CD4-positive, alpha-beta T cell treated with Interferon alpha-2 for 1 hour (primary cell): ENCODE measurements at regions not wholly inside any gene's neighbourhood (a gene's known extent, or its start where the extent isn't known, plus 50 kb on each side); places are given as distances from the start of the nearest gene placed in this dataset.
"Not testable (repeated sequence)": the region's sequence is repeated elsewhere in the genome, so short reads cannot be mapped to it uniquely, and the experiment has no call there.

ENCODE experiments used
- DNase-seq, 2 donors: peaks; one replicate each; pipeline ENCODE4 v3.0.0-alpha.2; 2020 to 2022

GRCh38 chr4:8972635-8973034 lies 101.0 kb upstream of the HMX1 start:
- not testable (repeated sequence) for DNase-seq

GRCh38 chr4:8965896-8966295 lies 94.3 kb upstream of the HMX1 start:
- DNase-seq, result not testable (repeated sequence)

- not testable (repeated sequence) for DNase-seq
These were observed 92.7 kb upstream of the HMX1 start for GRCh38 chr4:8964201-8964788.

GRCh38 chr4:8963533-8963932 lies 91.9 kb upstream of the HMX1 start:
- DNase-seq, result not testable (repeated sequence)

- peak in 1 of 2 donors; percentile 10 for DNase-seq
These were observed 89.7 kb upstream of the HMX1 start for GRCh38 chr4:8961343-8961742.

- DNase-seq, result not testable (repeated sequence)
These were observed 87.8 kb upstream of the HMX1 start for GRCh38 chr4:8959471-8959870.

- not testable (repeated sequence) for DNase-seq
These were observed 82.4 kb upstream of the HMX1 start for GRCh38 chr4:8954001-8954400.

GRCh38 chr4:8952791-8953190 lies 81.2 kb upstream of the HMX1 start:
- not testable (repeated sequence) for DNase-seq

- DNase-seq, result not testable (repeated sequence)
These were observed 80.5 kb upstream of the HMX1 start for GRCh38 chr4:8952109-8952508.

- DNase-seq, result not testable (repeated sequence)
These were observed 73.9 kb upstream of the HMX1 start for GRCh38 chr4:8945506-8945905.

- not testable (repeated sequence) for DNase-seq
These were observed 71.7 kb upstream of the HMX1 start for GRCh38 chr4:8943367-8943766.

GRCh38 chr4:8942088-8942487 lies 70.4 kb upstream of the HMX1 start:
- DNase-seq, result not testable (repeated sequence)

GRCh38 chr4:8941492-8941805 lies 69.8 kb upstream of the HMX1 start:
- not testable (repeated sequence) for DNase-seq

- DNase-seq, result no peak
These were observed 69.3 kb upstream of the HMX1 start for GRCh38 chr4:8940792-8941491.

GRCh38 chr4:8939840-8940742 lies 68.5 kb upstream of the HMX1 start:
- no peak for DNase-seq

- no peak for DNase-seq
These were observed 67.7 kb upstream of the HMX1 start for GRCh38 chr4:8939160-8939839.

- DNase-seq, result no peak
These were observed 67.0 kb upstream of the HMX1 start for GRCh38 chr4:8938623-8939022.

- no peak for DNase-seq
These were observed 66.5 kb upstream of the HMX1 start for GRCh38 chr4:8938137-8938536.

- DNase-seq, result no peak
These were observed 61.2 kb upstream of the HMX1 start for GRCh38 chr4:8932884-8933283.

GRCh38 chr4:8928074-8928473 lies 56.4 kb upstream of the HMX1 start:
- DNase-seq, result no peak

- DNase-seq, result no peak
These were observed 50.8 kb upstream of the HMX1 start for GRCh38 chr4:8922481-8922880.

GRCh38 chr4:8921465-8921864 lies 49.8 kb upstream of the HMX1 start:
- no peak for DNase-seq
